ENCODE measurements at regions not wholly inside any gene's neighbourhood (a gene's known extent, or its start where the extent isn't known, plus 50 kb on each side); places are given as distances from the start of the nearest gene placed in this dataset.
A peak's percentile ranks its signal among the peaks of the same experiment; 100 is the strongest.

DNA sequence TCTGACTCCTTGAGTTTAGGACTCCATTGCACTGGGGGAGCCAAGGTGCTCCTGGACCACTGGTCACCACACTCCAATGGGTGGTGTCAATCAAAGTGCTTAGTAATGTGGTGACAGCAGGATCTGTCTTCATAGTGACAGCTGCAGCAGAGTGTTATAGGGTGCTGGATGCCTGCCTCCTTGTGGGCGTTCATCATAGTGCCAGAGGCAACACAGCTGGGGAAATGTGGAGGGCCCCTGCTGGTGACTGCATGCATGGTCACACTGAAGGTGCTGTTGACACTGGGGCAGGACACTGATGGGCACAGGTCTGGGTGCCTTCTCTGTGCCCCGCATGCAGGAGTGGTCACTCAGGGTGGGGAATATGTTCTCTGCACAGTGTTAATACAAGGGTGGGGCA, 177.5 kb upstream of the CDH8 start:
- TF ChIP-seq, protein P1, sequence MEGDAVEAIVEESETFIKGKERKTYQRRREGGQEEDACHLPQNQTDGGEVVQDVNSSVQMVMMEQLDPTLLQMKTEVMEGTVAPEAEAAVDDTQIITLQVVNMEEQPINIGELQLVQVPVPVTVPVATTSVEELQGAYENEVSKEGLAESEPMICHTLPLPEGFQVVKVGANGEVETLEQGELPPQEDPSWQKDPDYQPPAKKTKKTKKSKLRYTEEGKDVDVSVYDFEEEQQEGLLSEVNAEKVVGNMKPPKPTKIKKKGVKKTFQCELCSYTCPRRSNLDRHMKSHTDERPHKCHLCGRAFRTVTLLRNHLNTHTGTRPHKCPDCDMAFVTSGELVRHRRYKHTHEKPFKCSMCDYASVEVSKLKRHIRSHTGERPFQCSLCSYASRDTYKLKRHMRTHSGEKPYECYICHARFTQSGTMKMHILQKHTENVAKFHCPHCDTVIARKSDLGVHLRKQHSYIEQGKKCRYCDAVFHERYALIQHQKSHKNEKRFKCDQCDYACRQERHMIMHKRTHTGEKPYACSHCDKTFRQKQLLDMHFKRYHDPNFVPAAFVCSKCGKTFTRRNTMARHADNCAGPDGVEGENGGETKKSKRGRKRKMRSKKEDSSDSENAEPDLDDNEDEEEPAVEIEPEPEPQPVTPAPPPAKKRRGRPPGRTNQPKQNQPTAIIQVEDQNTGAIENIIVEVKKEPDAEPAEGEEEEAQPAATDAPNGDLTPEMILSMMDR (conservative IDR thresholded peaks at IDR 0.05; ENCODE audit: low read depth, low read length): no peak
- DNase-seq (ENCODE audit: low read depth): no peak
- no peak overlapping the region for H3K4me3 ChIP-seq (ENCODE audit: low read depth, low read length)

DNA sequence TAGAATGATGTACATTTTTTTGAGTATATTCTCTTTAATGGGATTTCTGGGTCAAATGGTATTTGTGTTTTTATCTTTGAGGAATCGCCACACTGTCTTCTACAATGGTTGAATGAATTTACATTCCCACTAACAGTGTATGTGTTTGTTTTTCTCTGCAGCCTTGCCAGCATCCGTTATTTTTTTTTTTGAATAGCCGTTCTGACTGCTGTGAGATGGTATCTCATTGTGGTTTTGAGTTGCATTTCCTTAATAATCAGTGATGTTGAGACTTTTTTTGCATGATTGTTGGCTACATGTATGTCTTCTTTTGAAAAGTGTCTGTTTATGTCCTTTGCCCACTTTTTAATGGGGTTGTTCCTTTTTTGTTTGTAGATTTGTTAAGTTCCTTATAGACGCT, 172.7 kb upstream of the CDH8 start:
- DNase-seq (ENCODE audit: low read depth): no peak
- no peak overlapping the region for H3K4me3 ChIP-seq (ENCODE audit: low read depth, low read length)
- TF ChIP-seq, protein P1 (conservative IDR thresholded peaks at IDR 0.05; ENCODE audit: low read depth, low read length): no peak

DNA sequence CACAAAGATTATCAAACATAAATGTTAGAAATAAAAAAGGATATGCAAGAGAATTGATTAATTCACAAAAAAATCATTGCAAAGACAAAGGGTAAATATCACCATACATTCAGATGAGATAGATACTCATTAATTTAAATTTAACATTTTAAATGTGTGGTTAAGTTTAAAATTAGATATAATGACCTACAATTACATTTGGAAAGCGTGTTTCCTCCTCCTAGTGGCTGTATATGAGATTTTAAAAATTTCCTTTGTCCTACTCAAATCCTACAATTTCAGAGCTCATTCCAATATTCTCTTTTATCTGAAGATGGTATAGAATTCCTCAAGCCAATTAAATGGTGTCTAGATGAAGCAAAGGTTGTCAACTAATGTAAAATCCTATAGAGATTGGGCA, 169.2 kb upstream of the CDH8 start:
- no peak overlapping the region for H3K4me3 ChIP-seq (ENCODE audit: low read depth, low read length)
- TF ChIP-seq, protein P1 (conservative IDR thresholded peaks at IDR 0.05; ENCODE audit: low read depth, low read length): no peak
- no peak for DNase-seq (ENCODE audit: low read depth)

DNA sequence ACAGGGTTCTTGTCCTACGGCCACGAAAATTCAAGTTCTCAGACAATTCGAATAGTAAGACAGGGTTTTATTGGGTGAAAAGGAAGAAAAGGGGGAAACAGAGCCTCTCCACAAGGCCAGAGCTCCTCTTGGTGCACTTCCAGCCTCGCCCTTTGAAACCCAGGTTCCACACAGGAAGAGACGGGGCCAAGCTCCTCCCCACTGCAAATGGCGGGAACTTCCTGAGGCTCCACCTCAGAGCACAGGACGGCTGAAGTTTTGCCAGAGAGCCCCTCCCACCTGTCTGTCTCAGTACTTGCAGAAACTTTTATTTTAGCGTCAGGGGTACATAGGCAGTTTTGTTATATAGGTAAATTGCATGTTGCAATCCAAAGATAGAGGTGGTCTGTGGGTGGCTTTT, 165.7 kb upstream of the CDH8 start:
- no peak for DNase-seq (ENCODE audit: low read depth)
- TF ChIP-seq, protein P1 (conservative IDR thresholded peaks at IDR 0.05; ENCODE audit: low read depth, low read length): no peak
- H3K4me3 ChIP-seq (ENCODE audit: low read depth, low read length): no peak overlapping the region

DNA sequence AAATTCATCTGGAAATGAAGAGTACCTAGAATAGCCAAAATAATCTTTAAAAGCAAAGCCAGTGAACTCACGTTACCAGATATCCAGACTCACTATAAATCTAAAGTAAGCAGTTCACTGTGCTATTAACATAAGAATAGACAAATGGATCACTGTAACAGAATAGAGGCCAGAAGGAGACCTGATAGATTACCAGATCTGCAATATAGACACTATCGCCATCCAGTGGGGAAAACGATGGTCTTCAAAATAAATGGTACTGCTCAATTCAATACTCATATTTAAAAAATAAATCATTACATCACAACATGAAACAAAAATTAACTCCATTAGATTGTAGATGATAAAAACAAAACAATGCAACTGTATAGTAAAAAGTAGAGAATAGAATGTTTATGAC, 158.6 kb upstream of the CDH8 start:
- no peak overlapping the region for H3K4me3 ChIP-seq (ENCODE audit: low read depth, low read length)
- no peak for DNase-seq (ENCODE audit: low read depth)
- TF ChIP-seq, protein P1 (conservative IDR thresholded peaks at IDR 0.05; ENCODE audit: low read depth, low read length): peak; percentile 7

DNA sequence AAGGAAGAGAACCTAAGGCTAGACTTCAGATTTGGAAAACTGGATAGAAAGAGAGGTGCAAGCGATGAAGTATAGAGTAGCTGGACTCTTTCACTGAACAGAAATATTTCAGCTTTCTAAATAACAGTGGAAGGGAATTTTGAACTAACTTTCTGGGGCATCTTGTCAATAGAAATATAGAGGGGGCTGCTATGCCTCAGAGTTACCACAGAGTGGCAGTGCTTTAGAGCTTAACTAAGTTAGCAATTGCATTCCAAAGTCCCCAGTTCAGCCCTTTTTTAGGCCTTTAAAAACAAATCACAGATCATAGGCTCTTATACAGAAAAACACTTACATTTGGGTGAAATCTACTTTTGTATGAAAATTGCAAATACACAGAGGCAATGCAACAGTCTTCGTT, 154.2 kb upstream of the CDH8 start:
- DNase-seq (ENCODE audit: low read depth): no peak
- no peak overlapping the region for H3K4me3 ChIP-seq (ENCODE audit: low read depth, low read length)
- TF ChIP-seq, protein P1 (conservative IDR thresholded peaks at IDR 0.05; ENCODE audit: low read depth, low read length): peak; percentile 61

DNA sequence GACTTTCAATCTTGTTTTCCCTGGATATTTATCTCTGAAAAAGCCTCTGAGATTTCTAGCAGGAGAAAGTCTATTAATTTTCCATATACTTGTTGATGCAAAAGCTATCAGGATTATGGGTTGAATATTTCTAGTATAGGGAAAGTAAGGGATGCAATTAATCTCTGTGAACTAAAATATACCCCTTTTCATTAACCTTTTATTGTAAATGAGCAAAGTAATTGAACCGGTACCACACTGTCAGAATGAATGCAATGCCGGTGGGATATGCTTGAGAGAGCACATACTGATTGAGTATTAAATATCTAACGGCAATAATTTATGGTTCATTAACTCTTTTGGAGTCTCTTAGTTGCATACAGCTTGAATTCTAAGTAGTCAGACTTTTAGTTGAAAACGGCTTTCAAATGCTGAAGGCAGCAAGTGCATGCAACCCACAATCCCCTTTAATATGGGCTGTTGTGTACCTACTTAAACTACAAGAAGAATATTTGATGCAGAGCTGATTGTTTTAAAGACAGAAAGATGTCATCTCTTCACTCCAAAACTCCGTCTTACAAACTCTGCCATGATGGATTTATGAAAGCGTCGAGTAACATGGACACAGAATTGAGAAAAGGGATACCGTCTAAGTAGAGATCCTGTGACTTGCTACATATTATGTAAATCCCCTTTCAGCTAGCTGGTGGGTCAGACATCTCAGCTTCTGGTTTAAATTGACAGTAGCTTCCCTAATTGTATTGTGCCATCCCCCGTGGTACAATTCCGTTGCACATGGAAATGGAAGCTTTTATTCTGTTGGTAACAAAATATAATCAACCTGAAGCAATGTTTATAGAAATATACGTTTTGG, 141.3 kb upstream of the CDH8 start:
- TF ChIP-seq, protein P1 (conservative IDR thresholded peaks at IDR 0.05; ENCODE audit: low read depth, low read length): no peak

More for the DNA sequence above, 141.3 kb upstream of the CDH8 start:
- no peak for DNase-seq (ENCODE audit: low read depth)
- no peak overlapping the region for H3K4me3 ChIP-seq (ENCODE audit: low read depth, low read length)
